HG02885 (cell line): ENCODE measurements at regions not wholly inside any gene's neighbourhood (a gene's known extent, or its start where the extent isn't known, plus 50 kb on each side); places are given as distances from the start of the nearest gene placed in this dataset.
"Not testable (repeated sequence)": the region's sequence is repeated elsewhere in the genome, so short reads cannot be mapped to it uniquely, and the experiment has no call there.

Experiments
- ATAC-seq: cut with Tn5 transposase; IDR thresholded peaks from one replicate; pipeline ENCODE4 v1.9.1; 2021; ENCODE audit warnings: mild to moderate bottlenecking; ENCODE audit not compliant: unreplicated experiment, poor library complexity

DNA sequence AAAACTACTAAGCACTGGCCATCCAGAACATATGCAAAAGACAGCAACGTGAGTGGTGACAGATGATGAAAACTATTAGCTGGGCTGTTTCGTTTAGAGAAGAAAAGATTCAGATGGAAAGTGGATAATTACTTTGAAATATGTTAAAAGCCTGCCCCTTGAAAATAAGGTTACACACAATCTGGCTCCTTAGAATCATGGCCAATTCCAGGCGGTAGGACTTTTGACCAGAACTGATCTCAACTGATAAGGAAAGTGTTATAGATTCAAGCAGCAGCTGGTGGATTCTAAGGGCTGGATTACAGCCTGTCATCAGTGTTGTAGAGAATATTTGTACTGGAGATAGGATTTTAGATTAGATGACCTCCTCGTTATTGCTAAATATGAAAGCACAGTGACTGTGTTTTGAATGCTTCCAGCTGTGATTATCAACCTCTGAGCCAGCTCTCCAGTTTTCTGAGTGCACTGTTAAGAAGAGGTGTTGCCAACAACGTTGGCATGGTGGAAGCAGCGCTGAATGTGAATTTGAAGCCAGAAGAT, 75.1 kb downstream of the KBTBD2 start:
- ATAC-seq = not testable (repeated sequence)

DNA sequence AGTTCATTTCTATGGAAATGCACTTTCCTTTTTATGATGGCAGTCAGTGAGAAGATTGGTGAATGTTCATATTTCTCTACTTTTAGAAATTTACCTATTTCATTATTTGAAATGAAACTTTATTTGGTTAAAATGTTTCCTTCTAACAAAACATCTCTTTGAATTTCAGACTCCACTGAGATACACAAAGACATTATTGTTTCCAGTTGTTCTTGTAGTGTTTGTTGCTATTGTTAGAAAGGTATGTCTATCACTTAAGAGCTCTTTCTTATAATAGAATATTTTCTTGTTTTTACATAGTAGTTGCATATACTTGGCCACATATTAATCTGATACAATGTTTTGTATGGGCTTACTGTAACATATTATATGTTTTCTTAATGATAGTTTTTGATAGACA, 76.8 kb downstream of the KBTBD2 start:
- not testable (repeated sequence) for ATAC-seq

DNA sequence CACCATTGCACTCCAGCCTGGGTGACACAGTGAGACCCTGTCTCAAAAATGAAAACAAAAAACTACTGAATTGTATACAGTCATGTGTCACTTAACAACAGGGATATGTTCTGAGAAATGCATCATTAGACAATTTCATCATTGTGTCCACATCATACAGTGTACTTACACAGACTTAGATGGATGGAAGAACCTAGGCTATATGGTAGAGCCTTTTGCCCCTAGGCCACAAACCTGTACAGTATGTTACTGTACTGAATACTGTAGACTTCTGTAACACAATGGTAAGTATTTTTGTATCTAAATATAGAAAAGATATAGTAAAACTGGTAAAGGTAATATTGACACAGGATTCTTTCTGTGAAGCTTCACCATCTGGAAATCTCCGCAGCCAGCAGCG, 81.7 kb downstream of the KBTBD2 start:
- no peak for ATAC-seq

GRCh38 chr7:32809347-32809746, 82.2 kb downstream of the KBTBD2 start:
- ATAC-seq = no peak

DNA sequence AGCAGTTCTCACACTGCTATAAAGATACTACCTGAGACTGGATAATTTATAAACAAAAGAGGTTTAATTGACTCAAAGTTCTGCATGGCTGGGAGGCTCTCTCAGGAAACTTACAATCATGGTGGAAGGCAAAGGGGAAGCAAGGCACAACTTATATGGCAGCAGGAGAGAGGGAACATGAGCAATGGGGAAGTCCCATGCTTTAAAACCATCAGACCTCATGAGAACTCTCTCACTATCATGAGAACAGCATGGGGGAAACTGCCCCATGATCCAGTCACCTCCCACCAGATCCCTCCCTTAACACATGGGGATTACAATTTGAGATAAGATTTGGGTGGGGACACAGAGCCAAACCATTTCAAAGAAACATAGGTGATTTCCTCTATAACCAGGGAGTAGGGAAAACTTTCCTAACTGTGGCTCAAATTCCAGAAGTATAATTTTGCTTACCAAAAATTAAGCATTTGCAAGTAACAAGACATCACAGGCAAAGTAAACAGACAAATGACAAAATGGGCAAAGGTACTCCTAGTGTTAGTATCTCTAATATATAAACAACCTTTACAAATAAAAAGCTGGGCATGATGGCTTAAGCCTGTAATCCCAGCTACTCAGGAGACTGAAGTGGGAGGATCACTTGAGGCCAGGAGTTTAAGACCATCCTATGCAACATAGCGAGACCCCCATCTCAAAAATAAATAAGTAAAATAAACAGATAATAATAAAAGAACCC, 88.0 kb downstream of the KBTBD2 start:
- ATAC-seq = no peak

GRCh38 chr7:32802305-32802910, 89.2 kb downstream of the KBTBD2 start:
- no peak for ATAC-seq

DNA sequence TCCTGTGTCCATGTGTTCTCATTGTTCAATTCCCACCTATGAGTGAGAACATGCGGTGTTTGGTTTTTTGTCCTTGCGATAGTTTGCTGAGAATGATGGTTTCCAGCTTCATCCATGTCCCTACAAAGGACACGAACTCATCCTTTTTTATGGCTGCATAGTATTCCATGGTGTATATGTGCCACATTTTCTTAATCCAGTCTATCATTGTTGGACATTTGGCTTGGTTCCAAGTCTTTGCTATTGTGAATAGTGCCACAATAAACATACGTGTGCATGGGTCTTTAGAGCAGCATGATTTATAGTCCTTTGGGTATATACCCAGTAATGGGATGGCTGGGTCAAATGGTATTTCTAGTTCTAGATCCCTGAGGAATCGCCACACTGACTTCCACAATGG, 98.5 kb downstream of the KBTBD2 start:
- not testable (repeated sequence) for ATAC-seq

GRCh38 chr7:32790766-32791430, 100.7 kb downstream of the KBTBD2 start:
- not testable (repeated sequence) for ATAC-seq

DNA sequence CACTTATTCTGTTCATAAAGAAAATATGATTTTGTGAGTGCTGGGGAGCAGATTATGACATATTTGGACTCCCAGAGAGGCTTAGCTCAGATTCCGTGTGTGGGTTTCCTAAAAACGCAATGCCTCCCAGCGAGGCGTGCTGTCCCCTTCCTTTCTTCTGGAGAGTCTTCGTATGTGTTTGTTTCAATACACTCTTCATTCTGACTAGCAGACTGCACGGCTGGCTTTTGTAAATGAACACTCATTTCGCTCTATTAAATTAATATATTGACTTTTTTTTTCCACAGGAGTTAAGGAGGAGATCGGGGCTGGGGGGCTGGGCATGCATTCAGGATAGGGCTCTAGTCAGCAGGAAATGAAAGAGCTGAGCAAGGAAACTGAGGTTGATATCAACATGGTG, 102.3 kb downstream of the KBTBD2 start:
- ATAC-seq = not testable (repeated sequence)

DNA sequence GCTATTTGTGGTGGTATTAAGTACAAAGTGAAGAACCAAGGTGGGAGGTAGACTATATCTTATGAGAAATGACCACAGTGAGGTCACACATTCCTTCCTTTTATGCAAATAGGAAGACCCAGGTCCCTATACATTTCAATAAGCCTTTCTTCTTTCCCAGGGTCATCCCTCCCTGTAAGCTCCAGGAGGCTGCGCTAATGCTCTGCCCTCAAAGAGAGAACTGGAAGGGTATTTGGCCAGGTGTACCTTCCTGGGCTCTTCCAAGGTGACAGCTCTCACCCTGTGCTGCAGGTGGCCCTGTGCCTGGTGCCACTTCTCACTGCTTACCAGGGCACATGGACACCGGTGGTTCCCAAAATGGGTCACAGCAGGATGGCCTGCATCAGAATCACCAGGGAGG, 103.4 kb downstream of the KBTBD2 start:
- not testable (repeated sequence) for ATAC-seq

DNA sequence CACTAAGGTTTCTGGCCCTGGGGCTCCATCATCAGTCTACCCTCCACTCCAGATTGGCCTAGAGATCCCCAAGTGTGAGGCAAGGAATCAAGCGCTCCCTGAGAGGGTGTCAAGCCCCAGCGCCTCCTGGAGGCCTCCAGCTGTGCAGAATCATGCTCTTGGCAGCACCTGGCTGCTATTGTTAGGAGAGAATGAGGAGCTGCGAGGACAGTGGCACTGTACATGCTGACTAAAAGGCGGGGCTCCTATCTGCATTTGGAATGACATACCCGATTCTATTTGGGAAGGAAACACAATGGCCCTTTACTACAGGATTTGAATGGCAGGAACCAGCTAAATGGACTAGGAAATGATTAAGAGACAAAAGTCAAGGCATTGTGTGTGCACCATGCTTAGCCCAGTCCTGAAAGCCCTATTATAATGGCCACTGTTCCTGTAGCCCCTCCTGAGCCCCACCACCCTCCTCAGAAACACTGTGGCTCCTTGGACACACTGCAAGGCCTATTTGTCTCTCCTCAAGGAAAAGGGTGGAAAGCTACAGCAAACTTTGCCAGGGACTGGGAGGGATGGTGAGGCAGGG, 106.1 kb downstream of the KBTBD2 start:
- ATAC-seq = not testable (repeated sequence)

- ATAC-seq = not testable (repeated sequence)
These were observed 111.7 kb downstream of the KBTBD2 start for GRCh38 chr7:32779895-32780294.

DNA sequence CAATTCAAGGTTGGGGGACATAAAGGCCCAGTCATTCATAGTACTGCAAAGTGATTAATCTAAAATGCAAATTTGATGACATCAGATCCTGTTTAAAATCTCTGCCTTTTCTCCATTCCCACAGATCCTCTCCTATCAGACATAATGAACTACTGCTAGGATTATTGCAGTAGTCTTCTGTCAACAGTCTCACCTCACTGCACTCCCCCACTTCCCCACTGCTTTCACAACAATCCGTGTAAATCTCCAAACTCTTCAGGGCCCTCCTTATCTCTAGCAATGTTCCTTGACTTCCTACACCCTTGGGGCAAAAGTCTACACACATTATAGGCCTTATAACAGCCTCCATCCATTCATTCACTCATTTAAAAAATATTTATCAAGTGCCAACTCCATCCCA, 112.4 kb downstream of the KBTBD2 start:
- ATAC-seq = no peak

- ATAC-seq = not testable (repeated sequence)
These were observed 114.4 kb downstream of the KBTBD2 start for GRCh38 chr7:32777041-32777666.

GRCh38 chr7:32776318-32776717, 115.2 kb downstream of the KBTBD2 start:
- not testable (repeated sequence) for ATAC-seq

DNA sequence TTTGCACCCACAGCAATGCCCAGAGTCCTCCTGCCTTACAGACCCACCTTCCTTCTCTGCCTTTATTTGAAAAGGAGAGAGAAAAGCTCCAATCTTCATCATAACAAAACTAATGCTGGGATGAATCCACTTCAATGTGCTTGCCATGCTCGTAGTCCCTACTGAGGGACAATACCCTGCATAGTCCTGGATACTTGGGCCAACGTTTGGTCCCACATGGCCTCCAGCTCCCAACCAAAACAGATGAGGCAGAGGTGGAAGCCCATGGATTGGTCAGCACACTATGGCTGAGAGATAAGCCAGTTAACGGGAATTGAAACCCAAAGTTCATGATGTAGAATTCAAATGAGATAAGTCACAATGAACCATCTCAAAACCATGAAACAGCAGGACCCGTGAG, 115.8 kb downstream of the KBTBD2 start:
- peak; percentile 58 for ATAC-seq

- ATAC-seq = no peak
These were observed 117.0 kb downstream of the KBTBD2 start for GRCh38 chr7:32774541-32774951.

- not testable (repeated sequence) for ATAC-seq
These were observed 122.6 kb downstream of the KBTBD2 start for GRCh38 chr7:32768866-32769510.

GRCh38 chr7:32768338-32768737, 123.2 kb downstream of the KBTBD2 start:
- not testable (repeated sequence) for ATAC-seq
